Right lobe of liver (tissue), 6 donors: ENCODE measurements at regions not wholly inside any gene's neighbourhood (a gene's known extent, or its start where the extent isn't known, plus 50 kb on each side); places are given as distances from the start of the nearest gene placed in this dataset.

Source experiments
- ATAC-seq, 4 donors: fragments of 200-7000 bp; cut with Tn5 transposase; one replicate each; pipeline ENCODE4 v1.9.1; 2020; ENCODE audit warnings: mild to moderate bottlenecking in 4 of 4, moderate library complexity in 4 of 4
- DNase-seq, 3 donors: peaks; one replicate each; pipeline ENCODE4 v3.0.0-alpha.2; 2020
- H3K27ac ChIP-seq, 3 donors: fragments of 200-600 bp; one replicate each; pipeline ENCODE4 v1.8.0; 2022
- H3K27me3 ChIP-seq, 2 donors: fragments of 200-600 bp; one replicate each; pipeline ENCODE4 v1.8.0; 2022
- H3K36me3 ChIP-seq, 4 donors: fragments of 200-600 bp; sonication (generic) in 1 of 4; one replicate each; pipeline versions ENCODE4 v1.5.1 to v1.8.0; 2017 to 2022; ENCODE audit warnings: control low read depth in 1 of 4
- H3K4me1 ChIP-seq, 4 donors: fragments of 200-600 bp; sonication (generic) in 1 of 4; one replicate each; pipeline versions ENCODE4 v1.5.1 to v1.8.0; 2017 to 2022; ENCODE audit warnings: control low read depth in 1 of 4
- H3K4me3 ChIP-seq, 3 donors: fragments of 200-600 bp; one replicate each; pipeline ENCODE4 v1.8.0; 2022
- H3K9me3 ChIP-seq, 4 donors: fragments of 200-600 bp; sonication (generic) in 1 of 4; one replicate each; pipeline versions ENCODE4 v1.5.1 to v1.8.0; 2017 to 2022; ENCODE audit warnings: control low read depth in 1 of 4
- CTCF ChIP-seq, 4 donors: fragments of 200-600 bp in 3 of 4; fragments of 450-650 bp in 1 of 4; IDR thresholded peaks; one replicate each; pipeline versions ENCODE4 v1.5.1 to v1.8.0; 2016 to 2022; ENCODE audit warnings: antibody characterized with exemption in 4 of 4, mild to moderate bottlenecking in 2 of 4
- POLR2A ChIP-seq: fragments of 450-650 bp; IDR thresholded peaks from one replicate; pipeline ENCODE4 v1.6.1; 2017; ENCODE audit warnings: antibody characterized with exemption, mild to moderate bottlenecking
- WGBS: methylation state at CpG from one replicate; pipeline ENCODE4 v1.1.6; 2018; ENCODE audit warnings: low coverage, low lambda C conversion rate; ENCODE audit not compliant: insufficient coverage; ENCODE audit errors: missing lambda C conversion rate; 5-methylcytosine and 5-hydroxymethylcytosine counted together
- intact Hi-C, 2 donors: fragments of 100-400 bp; cut with DNase I; formaldehyde crosslinking; loops; one replicate each; pipeline versions ENCODE4 v1.11.2 to v1.14.1; 2022
- donor health status: DM: no; HTN: yes; CAD: no.
- donor health status: DM: no; HTN: no; CAD: no.
- donor health status: DM: no; HTN: no; CAD: no.
- donor health status: DM: no; HTN: yes; CAD: no.
- donor health status: DM: no; HTN: yes; CAD: no.

DNA sequence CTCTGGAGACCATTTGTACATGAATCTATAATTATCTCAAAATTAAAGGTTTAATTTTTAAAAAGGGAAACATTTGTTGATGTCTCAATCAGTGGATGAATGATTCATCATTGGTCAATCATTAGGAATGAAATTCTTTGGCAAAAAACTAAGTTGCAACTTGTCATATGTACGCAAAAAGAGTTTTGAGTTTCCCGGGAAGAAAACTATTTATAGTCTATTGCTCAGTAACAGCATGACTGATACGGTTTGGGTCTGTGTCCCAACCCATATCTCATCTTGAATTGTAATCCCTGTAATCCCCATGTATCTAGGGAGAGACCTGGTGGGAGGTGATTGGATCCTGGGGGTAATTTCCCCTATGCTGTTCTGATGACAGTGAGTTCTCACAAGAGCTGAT is 765.8 kb upstream of the ROBO1 start:
- intact Hi-C loops: no loop called here

GRCh38 chr3:80526153-80526552 is 758.4 kb upstream of the ROBO1 start:
- DNase-seq: no peak
- no peaks in the 10 kb centered on the region for H3K36me3 ChIP-seq
- TF ChIP-seq POLR2A: no peak
- TF ChIP-seq CTCF (IDR thresholded peaks at IDR 0.05): no peak
- intact Hi-C loops: no loop called here
- ATAC-seq: no peak
- H3K27ac ChIP-seq: no peak overlapping the region
- H3K4me3 ChIP-seq: no peak overlapping the region
- no peaks in the 10 kb centered on the region for H3K4me1 ChIP-seq
- H3K27me3 ChIP-seq: no peaks in the 10 kb centered on the region
- 66% methylated on average over 4 of the region's 4 CpGs for WGBS
- no peaks in the 10 kb centered on the region for H3K9me3 ChIP-seq

More for the DNA sequence above, 765.8 kb upstream of the ROBO1 start:
- DNase-seq (no peak), ATAC-seq (no peak)
- WGBS: 69% methylated on average over 3 of the region's 3 CpGs
- Histone ChIP-seq H3K4me3 (no peak overlapping the region), H3K9me3 (no peaks in the 10 kb centered on the region), H3K27me3 (no peaks in the 10 kb centered on the region), H3K4me1 (no peaks in the 10 kb centered on the region), H3K27ac (no peak overlapping the region), H3K36me3 (no peaks in the 10 kb centered on the region)
- TF ChIP-seq CTCF (IDR thresholded peaks at IDR 0.05): no peak
- no peak for TF ChIP-seq POLR2A

DNA sequence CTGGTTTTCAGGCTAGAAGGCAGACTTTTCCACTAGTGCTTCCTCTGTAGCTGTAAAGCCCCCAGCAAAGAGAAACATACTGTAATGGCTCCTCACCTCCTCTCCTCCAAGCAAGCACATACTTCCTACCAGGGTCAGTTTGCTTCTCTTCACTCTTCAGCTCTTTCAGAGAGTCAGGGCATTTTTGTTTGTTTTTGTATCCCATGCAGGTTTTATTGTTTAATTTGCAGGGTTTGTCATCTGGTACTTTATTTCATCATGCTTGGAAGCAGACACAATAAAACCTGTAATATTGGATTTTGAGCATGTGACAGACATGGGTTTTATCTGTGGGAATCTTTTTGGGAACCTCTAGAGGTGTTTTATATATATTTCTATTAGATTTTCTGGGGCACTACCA is 753.3 kb upstream of the ROBO1 start:
- TF ChIP-seq CTCF (IDR thresholded peaks at IDR 0.05) (no peak), POLR2A (no peak)
- H3K4me3 ChIP-seq: no peak overlapping the region

DNA sequence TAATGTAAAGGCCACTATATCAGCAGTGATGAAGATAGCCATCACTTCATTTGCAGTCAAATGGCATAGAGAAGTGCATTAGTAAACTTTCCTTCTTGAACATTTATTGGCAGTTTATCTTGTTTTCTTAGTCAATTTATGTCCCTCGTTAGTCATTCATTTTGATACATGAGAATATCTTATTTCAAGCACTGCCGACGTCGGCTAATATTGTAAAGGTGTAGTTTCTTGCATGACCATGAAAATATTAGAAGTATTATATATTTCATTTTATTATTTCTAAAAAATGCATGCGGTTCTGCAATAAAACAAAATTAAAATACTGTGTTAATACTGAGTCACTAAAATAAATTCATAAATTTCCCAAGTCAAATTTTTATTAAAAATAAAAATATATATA is 751.6 kb upstream of the ROBO1 start:
- Histone ChIP-seq H3K36me3 (no peaks in the 10 kb centered on the region), H3K27me3 (no peaks in the 10 kb centered on the region), H3K27ac (no peak overlapping the region), H3K4me3 (no peak overlapping the region), H3K9me3 (no peaks in the 10 kb centered on the region), H3K4me1 (no peaks in the 10 kb centered on the region)
- intact Hi-C loops: no loop called here
- ATAC-seq (no peak), DNase-seq (no peak)
- no peak for TF ChIP-seq CTCF (IDR thresholded peaks at IDR 0.05)
- TF ChIP-seq POLR2A: no peak
- WGBS: 62% methylated on average over 5 of the region's 5 CpGs

More for the DNA sequence above, 753.3 kb upstream of the ROBO1 start:
- DNase-seq: no peak
- Histone ChIP-seq H3K27ac (no peak overlapping the region), H3K36me3 (no peaks in the 10 kb centered on the region), H3K27me3 (no peaks in the 10 kb centered on the region), H3K9me3 (no peaks in the 10 kb centered on the region), H3K4me1 (no peaks in the 10 kb centered on the region)
- intact Hi-C loops: no loop called here
- ATAC-seq: no peak

- WGBS: 50% methylated on average over 2 of the region's 3 CpGs
- no peak for ATAC-seq
Observed at GRCh38 chr3:80496452-80496851, 728.7 kb upstream of the ROBO1 start.

More at GRCh38 chr3:80496452-80496851, 728.7 kb upstream of the ROBO1 start:
- Histone ChIP-seq H3K4me3 (no peak overlapping the region), H3K36me3 (no peaks in the 10 kb centered on the region), H3K9me3 (no peaks in the 10 kb centered on the region), H3K4me1 (no peaks in the 10 kb centered on the region), H3K27ac (no peak overlapping the region), H3K27me3 (no peaks in the 10 kb centered on the region)
- intact Hi-C loops: no loop called here
- DNase-seq: no peak
- TF ChIP-seq POLR2A (no peak), CTCF (IDR thresholded peaks at IDR 0.05) (no peak)
